Colonic mucosa (tissue), 4 donors: ENCODE measurements at regions not wholly inside any gene's neighbourhood (a gene's known extent, or its start where the extent isn't known, plus 50 kb on each side); places are given as distances from the start of the nearest gene placed in this dataset.
"Not testable (repeated sequence)": the region's sequence is repeated elsewhere in the genome, so short reads cannot be mapped to it uniquely, and the experiment has no call there.

Experiments used
- DNase-seq: peaks from one replicate; pipeline ENCODE4 v3.0.0-alpha.2; 2020
- H3K27ac ChIP-seq: fragments of 200-600 bp; one replicate; pipeline ENCODE4 v1.8.0; 2021
- H3K27me3 ChIP-seq: fragments of 200-600 bp; one replicate; pipeline ENCODE4 v1.8.0; 2021
- H3K36me3 ChIP-seq: fragments of 200-600 bp; one replicate; pipeline ENCODE4 v1.8.0; 2021
- H3K4me1 ChIP-seq: fragments of 200-600 bp; one replicate; pipeline ENCODE4 v1.8.0; 2021; ENCODE audit warnings: mild to moderate bottlenecking
- H3K4me3 ChIP-seq: fragments of 200-600 bp; one replicate; pipeline ENCODE4 v1.8.0; 2021
- H3K9ac ChIP-seq, 2 donors: one replicate each; pipeline ENCODE4 v1.7.0; 2013; ENCODE audit warnings: control low read depth in 2 of 2, low read depth in 2 of 2, low read length in 2 of 2
- H3K9me3 ChIP-seq: fragments of 200-600 bp; one replicate; pipeline ENCODE4 v1.8.0; 2021
- intact Hi-C: fragments of 100-400 bp; cut with DNase I; formaldehyde crosslinking; loops from one replicate; pipeline ENCODE4 v1.14.1; 2022
- TF ChIP-seq, protein P1 (sequence below): fragments of 200-600 bp; IDR thresholded peaks from one replicate; pipeline ENCODE4 v1.8.0; 2022; ENCODE audit warnings: antibody characterized with exemption, mild to moderate bottlenecking
- donor health status: healthy.
- donor health status: DM: no; HTN: no; CAD: no.
- donor health status: DM: no; HTN: no; CAD: no.

- Histone ChIP-seq H3K4me1 (no peaks in the 10 kb centered on the region), H3K27me3 (no peaks in the 10 kb centered on the region), H3K4me3 (no peak overlapping the region), H3K36me3 (no peaks in the 10 kb centered on the region), H3K9ac (no peak overlapping the region), H3K9me3 (no peaks in the 10 kb centered on the region), H3K27ac (no peak overlapping the region)
- TF ChIP-seq, protein P1, sequence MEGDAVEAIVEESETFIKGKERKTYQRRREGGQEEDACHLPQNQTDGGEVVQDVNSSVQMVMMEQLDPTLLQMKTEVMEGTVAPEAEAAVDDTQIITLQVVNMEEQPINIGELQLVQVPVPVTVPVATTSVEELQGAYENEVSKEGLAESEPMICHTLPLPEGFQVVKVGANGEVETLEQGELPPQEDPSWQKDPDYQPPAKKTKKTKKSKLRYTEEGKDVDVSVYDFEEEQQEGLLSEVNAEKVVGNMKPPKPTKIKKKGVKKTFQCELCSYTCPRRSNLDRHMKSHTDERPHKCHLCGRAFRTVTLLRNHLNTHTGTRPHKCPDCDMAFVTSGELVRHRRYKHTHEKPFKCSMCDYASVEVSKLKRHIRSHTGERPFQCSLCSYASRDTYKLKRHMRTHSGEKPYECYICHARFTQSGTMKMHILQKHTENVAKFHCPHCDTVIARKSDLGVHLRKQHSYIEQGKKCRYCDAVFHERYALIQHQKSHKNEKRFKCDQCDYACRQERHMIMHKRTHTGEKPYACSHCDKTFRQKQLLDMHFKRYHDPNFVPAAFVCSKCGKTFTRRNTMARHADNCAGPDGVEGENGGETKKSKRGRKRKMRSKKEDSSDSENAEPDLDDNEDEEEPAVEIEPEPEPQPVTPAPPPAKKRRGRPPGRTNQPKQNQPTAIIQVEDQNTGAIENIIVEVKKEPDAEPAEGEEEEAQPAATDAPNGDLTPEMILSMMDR: peak; percentile 80
- DNase-seq: peak; percentile 84
- intact Hi-C loops: no loop called here
Measured at GRCh38 chr15:84142888-84143337, 92.7 kb upstream of the GOLGA6L4 start.

- H3K36me3 ChIP-seq: no peaks in the 10 kb centered on the region
- TF ChIP-seq, protein P1: no peak
- H3K4me1 ChIP-seq: no peaks in the 10 kb centered on the region
- H3K9ac ChIP-seq: no peak overlapping the region
- no peak overlapping the region for H3K4me3 ChIP-seq
- DNase-seq: no peak
- intact Hi-C loops: no loop called here
- no peaks in the 10 kb centered on the region for H3K27me3 ChIP-seq
- no peaks in the 10 kb centered on the region for H3K9me3 ChIP-seq
- H3K27ac ChIP-seq: no peak overlapping the region
Measured at GRCh38 chr15:84143753-84144314, 91.7 kb upstream of the GOLGA6L4 start.

GRCh38 chr15:84144946-84145345 lies 90.6 kb upstream of the GOLGA6L4 start:
- H3K27ac ChIP-seq, H3K4me3 ChIP-seq, DNase-seq, H3K9ac ChIP-seq, H3K27me3 ChIP-seq, H3K4me1 ChIP-seq, intact Hi-C loops, H3K9me3 ChIP-seq, H3K36me3 ChIP-seq: not testable (repeated sequence)

DNA sequence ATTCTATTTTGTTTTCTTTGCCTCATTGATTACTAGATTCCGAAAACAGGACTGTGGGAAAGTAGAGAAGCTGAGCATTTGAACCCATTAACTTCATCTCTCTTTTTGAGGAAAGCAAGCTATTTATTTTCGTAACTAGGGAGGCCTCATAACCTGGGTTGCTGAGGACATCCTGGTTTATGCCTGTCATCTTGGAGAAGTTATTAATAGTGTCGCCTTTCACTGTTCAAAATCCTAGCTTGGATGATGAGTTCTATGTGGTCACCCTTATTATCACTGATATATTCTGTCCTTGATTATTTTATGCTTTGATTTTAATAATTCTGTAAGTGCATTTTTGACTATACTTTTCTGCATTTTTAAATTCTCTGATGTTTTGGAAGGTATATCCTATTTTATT lies 89.3 kb upstream of the GOLGA6L4 start:
- H3K9me3 ChIP-seq, H3K27me3 ChIP-seq, H3K36me3 ChIP-seq, H3K9ac ChIP-seq, H3K27ac ChIP-seq, H3K4me1 ChIP-seq, H3K4me3 ChIP-seq, intact Hi-C loops, DNase-seq: not testable (repeated sequence)

GRCh38 chr15:84147307-84147706 lies 88.3 kb upstream of the GOLGA6L4 start:
- H3K36me3 ChIP-seq, intact Hi-C loops, H3K9ac ChIP-seq, H3K27me3 ChIP-seq, H3K27ac ChIP-seq, DNase-seq, H3K4me1 ChIP-seq, H3K4me3 ChIP-seq, H3K9me3 ChIP-seq: not testable (repeated sequence)

DNA sequence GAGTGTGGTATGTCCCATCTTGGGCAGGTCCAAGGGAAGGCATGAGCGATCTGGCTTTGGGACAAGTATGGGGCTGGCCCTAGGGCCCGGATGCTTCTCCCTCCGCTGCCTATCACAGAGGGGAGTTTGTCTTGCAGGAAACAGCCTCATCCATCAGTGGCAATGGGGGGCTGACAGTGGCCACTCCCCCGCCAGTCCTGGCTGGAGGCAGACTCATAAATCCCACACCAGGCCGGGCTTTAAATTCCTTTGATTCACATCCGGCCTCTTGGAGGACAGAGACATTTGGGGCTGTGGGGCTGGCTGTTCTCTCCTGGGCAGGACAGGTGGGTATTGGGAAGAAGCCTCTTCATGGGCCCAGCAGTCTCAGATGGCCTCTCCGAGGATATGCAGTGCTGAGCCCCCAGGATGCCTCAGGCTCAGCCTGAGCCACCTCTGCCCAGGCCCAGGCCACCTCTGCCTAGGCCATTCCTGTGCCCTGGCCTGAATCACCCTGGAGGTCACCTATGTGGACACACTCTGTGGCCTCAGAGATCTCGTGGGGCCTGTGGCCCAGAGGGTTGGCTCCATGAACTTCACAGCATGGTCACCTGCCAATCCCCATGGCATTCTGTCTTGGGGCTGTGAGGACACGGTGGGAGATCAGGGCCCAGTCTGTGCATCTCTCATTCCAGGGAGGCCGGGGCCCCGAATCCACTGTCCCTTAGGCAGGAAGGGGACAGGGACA lies 84.2 kb upstream of the GOLGA6L4 start:
- Histone ChIP-seq H3K4me3 (no peak overlapping the region), H3K36me3 (no peaks in the 10 kb centered on the region), H3K9ac (no peak overlapping the region), H3K27me3 (no peaks in the 10 kb centered on the region), H3K9me3 (no peaks in the 10 kb centered on the region), H3K4me1 (no peaks in the 10 kb centered on the region), H3K27ac (no peak overlapping the region)
- intact Hi-C loops: no loop called here
- TF ChIP-seq, protein P1: no peak
- no peak for DNase-seq

- H3K27ac ChIP-seq, H3K27me3 ChIP-seq, H3K36me3 ChIP-seq, DNase-seq, H3K9me3 ChIP-seq, H3K4me1 ChIP-seq, H3K4me3 ChIP-seq, H3K9ac ChIP-seq, intact Hi-C loops: not testable (repeated sequence)
Measured at GRCh38 chr15:84152381-84152979, 83.1 kb upstream of the GOLGA6L4 start.

GRCh38 chr15:84153655-84154140 lies 81.9 kb upstream of the GOLGA6L4 start:
- H3K4me1 ChIP-seq, intact Hi-C loops, H3K4me3 ChIP-seq, H3K9me3 ChIP-seq, H3K27me3 ChIP-seq, H3K27ac ChIP-seq, H3K9ac ChIP-seq, DNase-seq, H3K36me3 ChIP-seq: not testable (repeated sequence)

DNA sequence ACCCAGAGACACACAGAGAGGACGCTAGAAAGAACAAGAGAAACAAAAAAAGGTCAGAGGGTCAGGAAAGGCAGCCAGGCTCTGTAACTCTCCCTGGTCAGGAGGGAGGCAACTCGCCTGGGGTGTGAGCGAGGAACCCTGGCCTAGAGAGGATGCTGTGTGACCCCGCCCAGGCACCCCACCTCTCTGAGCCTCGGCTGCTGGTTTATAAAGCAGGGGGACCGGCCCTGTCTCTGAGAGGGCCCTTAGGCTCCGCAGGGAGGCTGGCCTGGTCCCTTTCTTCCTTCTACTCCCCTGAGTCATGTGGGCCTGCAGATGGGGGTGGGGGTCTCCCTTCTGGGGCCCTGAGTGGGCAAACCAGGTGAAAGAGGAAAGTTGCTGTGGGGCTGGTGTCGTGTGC lies 81.3 kb upstream of the GOLGA6L4 start:
- intact Hi-C loops, DNase-seq, H3K4me3 ChIP-seq, H3K27me3 ChIP-seq, H3K9ac ChIP-seq, H3K27ac ChIP-seq, H3K4me1 ChIP-seq, H3K9me3 ChIP-seq, H3K36me3 ChIP-seq: not testable (repeated sequence)

- DNase-seq, H3K9ac ChIP-seq, H3K36me3 ChIP-seq, H3K4me1 ChIP-seq, intact Hi-C loops, H3K9me3 ChIP-seq, H3K27ac ChIP-seq, H3K27me3 ChIP-seq, H3K4me3 ChIP-seq: not testable (repeated sequence)
Measured at GRCh38 chr15:84154787-84155186, 80.8 kb upstream of the GOLGA6L4 start.
